Effector memory CD4-positive, alpha-beta T cell (primary cell): ENCODE measurements at regions not wholly inside any gene's neighbourhood (a gene's known extent, or its start where the extent isn't known, plus 50 kb on each side); places are given as distances from the start of the nearest gene placed in this dataset.

ENCODE experiments used
- DNase-seq, 3 donors: peaks; one replicate each; pipeline ENCODE4 v3.0.0-alpha.2; 2020
- H3K27ac ChIP-seq: 2 replicates; pipeline ENCODE4 v1.7.0; 2013; ENCODE audit warnings: mild to moderate bottlenecking, low read length, moderate library complexity; ENCODE audit not compliant: insufficient read depth, poor library complexity, severe bottlenecking
- H3K27me3 ChIP-seq: replicated peaks from 2 replicates; pipeline ENCODE4 v1.7.0; 2013; ENCODE audit warnings: mild to moderate bottlenecking, low read length; ENCODE audit not compliant: insufficient read depth, control insufficient read depth, poor library complexity, severe bottlenecking
- H3K36me3 ChIP-seq: 2 replicates; pipeline ENCODE4 v1.7.0; 2013; ENCODE audit warnings: mild to moderate bottlenecking, low read length, moderate library complexity; ENCODE audit not compliant: control insufficient read depth, insufficient read depth
- H3K4me1 ChIP-seq: 2 replicates; pipeline ENCODE4 v1.7.0; 2013; ENCODE audit warnings: low read length, mild to moderate bottlenecking; ENCODE audit not compliant: control insufficient read depth, insufficient read depth, poor library complexity, severe bottlenecking
- H3K4me3 ChIP-seq: 2 replicates; pipeline ENCODE4 v1.7.0; 2013; ENCODE audit warnings: low read length, low read depth, mild to moderate bottlenecking; ENCODE audit not compliant: insufficient read depth, poor library complexity, severe bottlenecking
- H3K9me3 ChIP-seq: 2 replicates; pipeline ENCODE4 v1.7.0; 2013; ENCODE audit warnings: mild to moderate bottlenecking, low read length, moderate library complexity; ENCODE audit not compliant: control insufficient read depth

- no peak overlapping the region for H3K27ac ChIP-seq
- H3K27me3 ChIP-seq: no peaks in the 10 kb centered on the region
- H3K4me3 ChIP-seq: no peak overlapping the region
- no peaks in the 10 kb centered on the region for H3K4me1 ChIP-seq
- no peaks in the 10 kb centered on the region for H3K36me3 ChIP-seq
- DNase-seq: no peak
- H3K9me3 ChIP-seq: no peaks in the 10 kb centered on the region
Measured at GRCh38 chr2:145757503-145758246, 1237.8 kb upstream of the ZEB2 start.

GRCh38 chr2:145755019-145755837, 1235.3 kb upstream of the ZEB2 start:
- no peak for DNase-seq
- no peaks in the 10 kb centered on the region for H3K27me3 ChIP-seq
- no peak overlapping the region for H3K4me3 ChIP-seq
- H3K36me3 ChIP-seq: no peaks in the 10 kb centered on the region
- H3K27ac ChIP-seq: no peak overlapping the region
- H3K4me1 ChIP-seq: no peaks in the 10 kb centered on the region
- H3K9me3 ChIP-seq: no peaks in the 10 kb centered on the region

GRCh38 chr2:145753966-145754365, 1234.0 kb upstream of the ZEB2 start:
- Histone ChIP-seq H3K4me1 (no peaks in the 10 kb centered on the region), H3K9me3 (no peaks in the 10 kb centered on the region), H3K4me3 (no peak overlapping the region), H3K27me3 (no peaks in the 10 kb centered on the region), H3K36me3 (no peaks in the 10 kb centered on the region), H3K27ac (no peak overlapping the region)
- DNase-seq: no peak

GRCh38 chr2:145753041-145753608, 1233.2 kb upstream of the ZEB2 start:
- H3K9me3 ChIP-seq: no peaks in the 10 kb centered on the region
- H3K27ac ChIP-seq: no peak overlapping the region
- H3K4me3 ChIP-seq: no peak overlapping the region
- no peaks in the 10 kb centered on the region for H3K27me3 ChIP-seq
- no peaks in the 10 kb centered on the region for H3K4me1 ChIP-seq
- DNase-seq: no peak
- H3K36me3 ChIP-seq: no peaks in the 10 kb centered on the region

- H3K4me3 ChIP-seq: no peak overlapping the region
- no peak for DNase-seq
Measured at GRCh38 chr2:145752091-145752806, 1232.3 kb upstream of the ZEB2 start.

GRCh38 chr2:145751629-145752028, 1231.7 kb upstream of the ZEB2 start:
- no peak for DNase-seq
- Histone ChIP-seq H3K27ac (no peak overlapping the region), H3K4me1 (no peaks in the 10 kb centered on the region), H3K27me3 (no peaks in the 10 kb centered on the region), H3K36me3 (no peaks in the 10 kb centered on the region), H3K9me3 (no peaks in the 10 kb centered on the region), H3K4me3 (no peak overlapping the region)

More at GRCh38 chr2:145752091-145752806, 1232.3 kb upstream of the ZEB2 start:
- Histone ChIP-seq H3K27me3 (no peaks in the 10 kb centered on the region), H3K4me1 (no peaks in the 10 kb centered on the region), H3K9me3 (no peaks in the 10 kb centered on the region), H3K27ac (no peak overlapping the region), H3K36me3 (no peaks in the 10 kb centered on the region)

- no peaks in the 10 kb centered on the region for H3K9me3 ChIP-seq
- H3K36me3 ChIP-seq: no peaks in the 10 kb centered on the region
- no peak overlapping the region for H3K4me3 ChIP-seq
- H3K4me1 ChIP-seq: no peaks in the 10 kb centered on the region
- DNase-seq: no peak
- H3K27me3 ChIP-seq: no peaks in the 10 kb centered on the region
- H3K27ac ChIP-seq: no peak overlapping the region
Measured at GRCh38 chr2:145751155-145751554, 1231.2 kb upstream of the ZEB2 start.

GRCh38 chr2:145750612-145751011, 1230.7 kb upstream of the ZEB2 start:
- no peak overlapping the region for H3K27ac ChIP-seq
- H3K4me1 ChIP-seq: no peaks in the 10 kb centered on the region
- H3K4me3 ChIP-seq: no peak overlapping the region
- no peaks in the 10 kb centered on the region for H3K36me3 ChIP-seq
- DNase-seq: no peak
- H3K27me3 ChIP-seq: no peaks in the 10 kb centered on the region
- H3K9me3 ChIP-seq: no peaks in the 10 kb centered on the region

GRCh38 chr2:145750144-145750543, 1230.2 kb upstream of the ZEB2 start:
- H3K36me3 ChIP-seq: no peaks in the 10 kb centered on the region
- no peaks in the 10 kb centered on the region for H3K9me3 ChIP-seq
- H3K27me3 ChIP-seq: no peaks in the 10 kb centered on the region
- no peak overlapping the region for H3K27ac ChIP-seq
- H3K4me1 ChIP-seq: no peaks in the 10 kb centered on the region
- no peak for DNase-seq
- no peak overlapping the region for H3K4me3 ChIP-seq
